Ishikawa (cell line): ENCODE measurements at regions not wholly inside any gene's neighbourhood (a gene's known extent, or its start where the extent isn't known, plus 50 kb on each side); places are given as distances from the start of the nearest gene placed in this dataset.

ENCODE experiments used
- CEBPB ChIP-seq: IDR thresholded peaks from 2 replicates; pipeline ENCODE4 v1.6.1; 2012
- EP300 ChIP-seq: IDR thresholded peaks from 2 replicates; pipeline ENCODE4 v1.6.1; 2012; ENCODE audit warnings: borderline replicate concordance

DNA sequence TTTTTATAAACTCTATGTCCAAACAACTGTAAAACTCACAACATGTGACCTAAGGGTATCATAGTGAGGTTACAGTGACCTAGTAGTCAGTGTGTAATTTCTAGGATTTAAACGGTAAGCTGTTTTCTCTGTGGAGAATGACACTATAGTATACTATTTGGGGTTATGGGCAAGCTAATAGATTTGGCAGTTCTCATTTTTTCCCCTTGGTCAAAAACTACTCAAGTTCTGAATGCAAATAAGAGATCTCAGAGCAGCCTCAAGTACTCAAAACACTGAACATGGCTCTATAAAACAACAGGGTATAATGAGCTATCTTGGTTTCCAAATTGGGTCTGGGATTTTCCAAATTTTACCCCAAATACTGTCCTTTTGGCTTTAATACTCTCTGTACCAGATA is 88.5 kb upstream of the HMCN1 start:
- TF ChIP-seq EP300 (no peak), CEBPB (no peak)
